Breast epithelium (tissue), 3 donors: ENCODE measurements at regions not wholly inside any gene's neighbourhood (a gene's known extent, or its start where the extent isn't known, plus 50 kb on each side); places are given as distances from the start of the nearest gene placed in this dataset.

Experiments used
- CTCF ChIP-seq, 3 donors: fragments of 450-650 bp; IDR thresholded peaks; one replicate each; pipeline ENCODE4 v1.5.1; 2016 to 2017; ENCODE audit warnings: antibody characterized with exemption in 3 of 3, mild to moderate bottlenecking in 3 of 3, moderate library complexity in 3 of 3
- POLR2A ChIP-seq: fragments of 450-650 bp; IDR thresholded peaks from one replicate; pipeline ENCODE4 v1.6.1; 2016; ENCODE audit warnings: antibody characterized with exemption, mild to moderate bottlenecking, moderate library complexity
- POLR2AphosphoS5 ChIP-seq, 3 donors: sonication (generic); formaldehyde crosslinking; IDR thresholded peaks; one replicate each; pipeline ENCODE4 v1.6.1; 2017; ENCODE audit warnings: antibody characterized with exemption in 3 of 3

DNA sequence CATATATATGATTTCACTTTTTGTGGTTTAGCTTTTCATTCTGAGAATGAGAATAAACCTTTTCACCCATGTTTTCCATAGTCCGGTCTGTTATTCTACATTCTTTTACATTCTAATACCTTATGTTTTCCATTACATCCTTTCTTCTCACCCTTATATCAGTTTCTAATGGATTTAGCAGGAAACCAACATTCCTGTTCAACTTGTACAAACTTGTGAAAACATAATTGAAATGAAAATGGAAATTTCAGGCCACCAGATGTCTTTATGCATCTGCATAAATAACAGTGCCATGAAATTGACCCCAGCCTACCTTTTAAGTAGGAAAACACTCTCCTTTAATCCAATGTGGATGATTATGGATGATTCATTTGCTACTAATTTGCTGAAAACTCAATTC lies 494.8 kb upstream of the ZFP42 start:
- TF ChIP-seq CTCF (IDR thresholded peaks at IDR 0.05) (no peak), POLR2AphosphoS5 (IDR thresholded peaks at IDR 0.05) (no peak), POLR2A (no peak)
